GM12878 (cell line): ENCODE measurements at regions not wholly inside any gene's neighbourhood (a gene's known extent, or its start where the extent isn't known, plus 50 kb on each side); places are given as distances from the start of the nearest gene placed in this dataset.
A peak's percentile ranks its signal among the peaks of the same experiment; 100 is the strongest.

Source experiments
- ATAC-seq: fragments of 200-7000 bp; cut with Tn5 transposase; 3 replicates; pipeline ENCODE4 v1.9.1; 2020; ENCODE audit warnings: mild to moderate bottlenecking, moderate library complexity
- BruUV-seq: library from RNA; stranded (reverse); fragments of 400-500 nt; replicated peaks from 2 replicates; lab custom pipeline; 2021; lab: Mats Ljungman, UMichigan
- CTCF ChIA-PET: fragments of 300-600 bp; sonication (Branson Sonifier 250); formaldehyde crosslinking; extraction: SDS; loops from one replicate; lab custom pipeline; 2021; ENCODE audit warnings: inconsistent platforms; lab: Yijun Ruan, JAX
- POLR2A ChIA-PET: fragments of 350-600 bp; formaldehyde crosslinking; extraction: SDS; loops from one replicate; lab custom pipeline; 2021; ENCODE audit warnings: inconsistent platforms; lab: Charles Lee
- RAD21 ChIA-PET: fragments of 300-600 bp; sonication (Branson Sonifier 250); formaldehyde crosslinking; loops from one replicate; lab custom pipeline; 2023; ENCODE audit warnings: antibody characterized with exemption; ENCODE audit not compliant: unreplicated experiment; lab: Charles Lee
- SMC1A ChIA-PET: fragments of 300-600 bp; sonication (Branson Sonifier 250); formaldehyde crosslinking; loops from one replicate; lab custom pipeline; 2023; ENCODE audit not compliant: unreplicated experiment, uncharacterized antibody; lab: Charles Lee
- DNase-seq: peaks from one replicate; pipeline ENCODE4 v3.0.0-alpha.2; 2011; ENCODE audit warnings: low read depth, low spot score
- FAIRE-seq: peaks from 3 replicates; lab custom pipeline; 2011; peaks lifted over from hg19 to GRCh38; lab: Jason Lieb, UNC
- H2AFZ ChIP-seq: 2 replicates; pipeline ENCODE4 v1.6.0; 2011; ENCODE audit warnings: low read depth, low read length, control low read depth; ENCODE audit not compliant: control insufficient read depth
- H3K27ac ChIP-seq: 2 replicates; pipeline ENCODE4 v1.5.1; 2011; ENCODE audit warnings: control low read depth; ENCODE audit not compliant: control insufficient read depth, insufficient read depth
- H3K27me3 ChIP-seq, 2 experiments: replicated peaks in 1 of 2; 2 replicates each; pipeline versions ENCODE4 v1.6.0 to v1.6.1; 2011; ENCODE audit warnings: low read length in 1 of 2; ENCODE audit not compliant: control insufficient read depth in 2 of 2, insufficient read depth in 2 of 2
- H3K36me3 ChIP-seq, 2 experiments: 2 replicates each; pipeline ENCODE4 v1.5.1; 2011; ENCODE audit warnings: low read length in 1 of 2; ENCODE audit not compliant: control insufficient read depth in 2 of 2, insufficient read depth in 2 of 2
- H3K4me1 ChIP-seq: 2 replicates; pipeline ENCODE4 v1.6.1; 2011; ENCODE audit warnings: mild to moderate bottlenecking, low read length, moderate library complexity, mixed read lengths; ENCODE audit not compliant: control insufficient read depth, insufficient read depth
- H3K4me2 ChIP-seq: 2 replicates; pipeline ENCODE4 v1.6.0; 2011; ENCODE audit warnings: control low read depth; ENCODE audit not compliant: control insufficient read depth, insufficient read depth
- H3K4me3 ChIP-seq: fragments of 200-600 bp; sonication (generic); 2 replicates; pipeline ENCODE4 v1.5.1; 2016
- H3K79me2 ChIP-seq: 2 replicates; pipeline ENCODE4 v1.6.0; 2011; ENCODE audit warnings: low read length; ENCODE audit not compliant: control insufficient read depth, insufficient read depth
- H3K9ac ChIP-seq: 2 replicates; pipeline ENCODE4 v1.8.0; 2011; ENCODE audit warnings: low read length, control low read depth, mixed read lengths; ENCODE audit not compliant: control insufficient read depth, insufficient read depth
- H3K9me3 ChIP-seq: replicated peaks from 3 replicates; pipeline ENCODE4 v1.5.1; 2011; ENCODE audit warnings: mild to moderate bottlenecking, low read length; ENCODE audit not compliant: control insufficient read depth, insufficient read depth
- H4K20me1 ChIP-seq: 2 replicates; pipeline ENCODE4 v1.6.0; 2011; ENCODE audit not compliant: control insufficient read depth, insufficient read depth
- MLLT1 ChIP-seq: fragments of 450-650 bp; IDR thresholded peaks from 2 replicates; pipeline ENCODE4 v1.6.1; 2016; ENCODE audit warnings: mild to moderate bottlenecking
- PAX8 ChIP-seq: fragments of 450-650 bp; IDR thresholded peaks from 2 replicates; pipeline ENCODE4 v1.6.1; 2017; ENCODE audit warnings: mild to moderate bottlenecking, moderate library complexity
- POLR2A ChIP-seq: IDR thresholded peaks from 2 replicates; pipeline ENCODE4 v1.6.1; 2011; ENCODE audit warnings: low read depth, mild to moderate bottlenecking, low read length
- RAD21 ChIP-seq: IDR thresholded peaks from 2 replicates; pipeline ENCODE4 v1.6.1; 2011; ENCODE audit warnings: mild to moderate bottlenecking, low read depth, low read length, moderate library complexity; ENCODE audit not compliant: insufficient read depth
- ZBED1 ChIP-seq: IDR thresholded peaks from 2 replicates; pipeline ENCODE4 v1.6.1; 2016; ENCODE audit warnings: borderline replicate concordance
- in situ Hi-C: fragments of 300-500 bp; cut with MboI; formaldehyde crosslinking; loops from 9 replicates; pipeline ENCODE4 v1.14.3; 2018; ENCODE audit warnings: mixed read lengths
- intact Hi-C: fragments of 100-400 bp; cut with micrococcal nuclease; formaldehyde crosslinking; loops from one replicate; pipeline ENCODE4 v1.14.2; 2022; ENCODE audit not compliant: unreplicated experiment
- TF ChIP-seq, protein P1 (sequence below), 3 experiments: IDR thresholded peaks in 2 of 3; conservative IDR thresholded peaks in 1 of 3; 2 replicates each; pipeline ENCODE4 v1.5.1; 2011; ENCODE audit warnings: low read depth in 3 of 3, low read length in 3 of 3, mild to moderate bottlenecking in 3 of 3, control low read depth in 2 of 3, moderate library complexity in 2 of 3, inconsistent platforms in 1 of 3, mixed read lengths in 1 of 3; ENCODE audit not compliant: control insufficient read depth in 2 of 3, insufficient read depth in 1 of 3; ENCODE audit errors: extremely low read depth in 1 of 3

DNA sequence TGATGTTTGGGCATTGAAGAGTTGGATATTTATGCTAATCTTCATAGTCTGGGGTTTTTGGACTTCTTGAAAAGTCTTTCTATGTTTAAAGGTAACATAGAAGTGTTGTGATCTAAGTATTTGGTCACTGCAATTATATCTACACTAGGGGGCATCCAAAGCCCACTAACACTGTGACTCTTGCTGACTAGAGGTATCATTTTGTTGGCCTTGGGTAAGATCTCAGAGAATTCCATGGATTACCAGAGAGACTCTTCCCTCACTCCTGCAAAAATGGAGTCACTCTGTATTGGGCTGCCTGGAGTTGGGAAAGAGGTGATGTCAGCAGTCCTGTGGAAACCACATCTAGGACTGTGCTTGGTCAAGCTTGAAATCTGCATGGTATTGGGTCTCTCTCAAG lies 1077.6 kb downstream of the FAM133A start:
- no peaks in the 10 kb centered on the region for H3K36me3 ChIP-seq
- DNase-seq (no peak), FAIRE-seq (no peak), ATAC-seq (no peak)
- H3K4me2 ChIP-seq: no peak overlapping the region
- H3K9me3 ChIP-seq: no peaks in the 10 kb centered on the region
- H3K27ac ChIP-seq: no peak overlapping the region
- H3K4me1 ChIP-seq: no peaks in the 10 kb centered on the region
- no peaks in the 10 kb centered on the region for H4K20me1 ChIP-seq
- BruUV-seq: no TSS peak
- no peaks in the 10 kb centered on the region for H3K27me3 ChIP-seq
- no peaks in the 10 kb centered on the region for H3K79me2 ChIP-seq
- TF ChIP-seq, protein P1, sequence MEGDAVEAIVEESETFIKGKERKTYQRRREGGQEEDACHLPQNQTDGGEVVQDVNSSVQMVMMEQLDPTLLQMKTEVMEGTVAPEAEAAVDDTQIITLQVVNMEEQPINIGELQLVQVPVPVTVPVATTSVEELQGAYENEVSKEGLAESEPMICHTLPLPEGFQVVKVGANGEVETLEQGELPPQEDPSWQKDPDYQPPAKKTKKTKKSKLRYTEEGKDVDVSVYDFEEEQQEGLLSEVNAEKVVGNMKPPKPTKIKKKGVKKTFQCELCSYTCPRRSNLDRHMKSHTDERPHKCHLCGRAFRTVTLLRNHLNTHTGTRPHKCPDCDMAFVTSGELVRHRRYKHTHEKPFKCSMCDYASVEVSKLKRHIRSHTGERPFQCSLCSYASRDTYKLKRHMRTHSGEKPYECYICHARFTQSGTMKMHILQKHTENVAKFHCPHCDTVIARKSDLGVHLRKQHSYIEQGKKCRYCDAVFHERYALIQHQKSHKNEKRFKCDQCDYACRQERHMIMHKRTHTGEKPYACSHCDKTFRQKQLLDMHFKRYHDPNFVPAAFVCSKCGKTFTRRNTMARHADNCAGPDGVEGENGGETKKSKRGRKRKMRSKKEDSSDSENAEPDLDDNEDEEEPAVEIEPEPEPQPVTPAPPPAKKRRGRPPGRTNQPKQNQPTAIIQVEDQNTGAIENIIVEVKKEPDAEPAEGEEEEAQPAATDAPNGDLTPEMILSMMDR (IDR thresholded peaks at IDR 0.05 in 2 of 3, conservative IDR thresholded peaks at IDR 0.05 in 1 of 3; ENCODE audit: control insufficient read depth in 2 of 3, extremely low read depth in 1 of 3, insufficient read depth in 1 of 3, low read depth in 3 of 3, low read length in 3 of 3): peak in 1 of 3 experiments; percentile 8; a peak in 1 of 6 replicates
- TF ChIP-seq MLLT1 (no peak), POLR2A (no peak), ZBED1 (no peak), RAD21 (peak; percentile 30; the same call in 1 of the 2 replicates), PAX8 (no peak)
- POLR2A ChIA-PET: no interaction called here
- no peak overlapping the region for H3K4me3 ChIP-seq
- H3K9ac ChIP-seq: no peak overlapping the region
- in situ Hi-C loops (no loop called here), intact Hi-C loops (loop anchor here (5.0 kb wide), 1 partner anchor 331 kb away; no protein-coding TSS in a partner anchor)
- H2AFZ ChIP-seq: no peak overlapping the region
- SMC1A ChIA-PET: interaction anchor here (1.2 to 2.2 kb wide), 2 partner anchors 325 to 583 kb away, joined by 3 to 16 read pairs; no protein-coding TSS in a partner anchor
- RAD21 ChIA-PET: interaction anchor here (0.7 to 1.1 kb wide), 5 partner anchors 319 to 326 kb away, joined by 3 to 5 read pairs (median 4); no protein-coding TSS in a partner anchor
- CTCF ChIA-PET: interaction anchor here (0.7 to 2.0 kb wide), 4 partner anchors 25 to 337 kb away, joined by 3 to 13 read pairs (median 3); no protein-coding TSS in a partner anchor
